ENCODE measurements at regions not wholly inside any gene's neighbourhood (a gene's known extent, or its start where the extent isn't known, plus 50 kb on each side); places are given as distances from the start of the nearest gene placed in this dataset.

GRCh38 chr10:90126256-90126595 is 424.8 kb downstream of the KIF20B start:
- DNase-seq, result peak; percentile 73

GRCh38 chr10:90130321-90131086 is 429.1 kb downstream of the KIF20B start:
- DNase-seq, result no peak

- DNase-seq, result no peak
Measured at GRCh38 chr10:90133606-90134005, 432.2 kb downstream of the KIF20B start.

DNA sequence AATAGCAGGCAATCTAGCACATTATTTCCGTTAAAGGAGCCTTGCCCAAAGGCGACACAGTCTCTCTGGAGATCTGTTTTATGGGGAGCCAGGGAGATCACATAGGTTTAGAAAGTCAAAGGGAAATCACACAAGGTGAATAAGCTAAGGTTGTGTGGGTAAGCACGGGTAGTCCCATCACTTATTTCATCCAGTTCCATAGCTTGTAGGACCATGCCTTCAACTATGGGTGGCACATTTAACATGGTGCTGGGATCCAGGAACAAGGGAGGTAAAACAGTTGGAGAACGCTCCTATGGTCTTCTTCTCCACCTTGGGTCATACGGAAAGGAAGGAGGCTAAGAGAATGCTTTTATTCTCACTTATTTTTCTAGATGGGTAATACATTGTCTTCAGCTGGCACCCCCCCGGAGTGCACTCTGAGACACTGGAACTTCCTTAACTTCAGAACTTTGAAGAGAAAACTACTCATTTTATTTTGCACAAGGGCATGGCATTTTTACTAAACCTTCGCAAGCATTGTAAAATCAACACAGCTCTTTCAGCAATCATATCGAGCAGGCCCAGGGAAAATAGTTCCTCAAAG is 435.4 kb downstream of the KIF20B start:
- DNase-seq, result no peak

GRCh38 chr10:90138844-90139243 is 437.5 kb downstream of the KIF20B start:
- DNase-seq, result no peak

GRCh38 chr10:90141791-90142190 is 440.4 kb downstream of the KIF20B start:
- DNase-seq, result no peak

- DNase-seq, result no peak
Measured at GRCh38 chr10:90143937-90144336, 442.5 kb downstream of the KIF20B start.

- peak; percentile 4 for DNase-seq
Measured at GRCh38 chr10:90148116-90148855, 446.9 kb downstream of the KIF20B start.

- no peak for DNase-seq
Measured at GRCh38 chr10:90149563-90149962, 448.2 kb downstream of the KIF20B start.

DNA sequence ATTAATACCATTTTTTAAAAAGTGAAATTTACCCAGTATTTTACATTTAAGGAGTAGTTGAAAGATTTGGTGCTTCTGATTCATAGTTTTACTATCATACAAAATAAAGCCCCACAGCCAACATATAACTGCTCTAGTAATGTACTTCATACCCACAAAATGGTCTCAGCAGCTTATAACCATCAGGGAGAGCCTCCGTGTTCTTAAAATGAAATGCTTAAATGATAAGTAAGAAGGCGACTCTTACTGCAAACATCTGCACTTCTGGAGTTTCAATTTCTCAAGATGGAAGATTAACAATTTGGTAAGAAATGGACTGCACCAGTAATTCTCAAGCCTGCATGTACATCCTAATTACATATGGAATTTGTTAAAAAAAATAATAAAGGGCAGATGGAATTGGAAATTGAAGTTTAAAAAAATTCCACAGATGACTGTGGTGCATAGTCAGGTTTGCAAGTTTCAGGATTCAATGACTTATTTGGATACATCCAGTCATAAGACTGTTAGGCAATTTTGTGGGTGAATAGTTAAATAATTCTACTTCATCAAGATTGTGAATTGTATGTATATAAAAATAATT is 461.0 kb downstream of the KIF20B start:
- no peak for DNase-seq

DNA sequence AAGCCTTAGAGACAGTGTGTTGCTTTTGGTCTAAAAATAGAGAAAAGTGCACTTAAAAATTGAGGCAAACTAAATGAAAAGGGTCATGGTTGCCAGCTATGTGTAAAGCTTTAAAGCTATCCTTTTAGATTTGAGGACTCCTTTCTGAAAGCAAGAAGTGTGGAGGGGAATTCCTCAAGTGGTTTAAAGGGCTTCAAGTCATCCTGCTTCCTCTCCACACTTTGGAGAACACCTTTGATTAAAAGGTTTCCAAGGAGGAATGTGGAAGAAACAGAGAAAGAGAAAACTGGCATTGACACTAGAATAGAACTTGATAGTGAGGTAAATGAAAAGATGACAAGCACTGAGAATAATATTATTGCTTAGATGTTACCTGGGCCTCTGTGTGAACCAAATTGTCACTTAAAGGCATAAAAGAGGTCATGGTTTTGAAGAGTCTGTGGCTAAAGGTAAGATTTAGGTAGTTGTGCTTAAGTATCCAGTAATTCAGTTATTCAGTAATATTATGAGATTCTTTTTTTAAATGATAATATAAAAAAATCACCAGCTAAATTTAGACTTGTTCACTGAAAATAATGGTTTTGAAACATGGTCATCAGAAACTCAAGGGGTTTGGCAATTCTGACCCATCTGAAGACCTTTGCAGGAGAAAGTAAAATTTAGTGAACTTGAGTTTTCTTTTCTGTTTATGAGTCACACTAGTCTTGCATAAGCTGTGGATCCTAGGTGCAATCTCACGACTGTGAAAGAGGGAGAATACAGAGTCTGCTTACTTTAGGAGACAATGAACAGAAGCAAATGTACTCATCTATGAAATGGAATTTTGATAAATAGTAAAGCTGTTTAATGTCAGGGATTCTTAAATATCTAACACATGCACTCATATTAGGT is 466.0 kb downstream of the KIF20B start:
- no peak for DNase-seq

- no peak for DNase-seq
Measured at GRCh38 chr10:90168244-90168643, 466.9 kb downstream of the KIF20B start.

GRCh38 chr10:90171014-90171722 is 469.8 kb downstream of the KIF20B start:
- DNase-seq, result no peak

GRCh38 chr10:90174531-90174930 is 473.1 kb downstream of the KIF20B start:
- DNase-seq, result no peak

GRCh38 chr10:90175161-90175681 is 473.8 kb downstream of the KIF20B start:
- DNase-seq, result peak; percentile 98

- no peak for DNase-seq
Measured at GRCh38 chr10:90179696-90180407, 478.5 kb downstream of the KIF20B start.

- DNase-seq, result peak; percentile 45
Measured at GRCh38 chr10:90180886-90181691, 479.7 kb downstream of the KIF20B start.

DNA sequence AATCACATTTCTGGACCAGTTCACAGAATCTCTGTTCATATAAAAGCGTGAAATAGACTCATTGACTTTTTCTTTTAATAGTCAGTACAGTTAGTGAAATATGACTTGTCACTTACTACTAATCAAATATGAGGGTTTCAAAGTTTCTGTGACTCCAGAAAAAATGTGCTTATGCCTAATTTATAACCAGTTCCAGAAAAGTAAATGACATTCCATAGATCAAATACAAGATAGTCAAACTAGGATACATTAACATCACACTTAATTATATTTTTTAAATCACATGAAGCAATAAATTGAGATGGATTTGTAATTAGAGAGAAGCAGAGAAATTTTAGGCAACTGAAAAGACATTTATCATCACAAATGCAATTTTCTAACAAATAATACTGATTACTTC is 491.4 kb downstream of the KIF20B start:
- no peak for DNase-seq

- no peak for DNase-seq
Measured at GRCh38 chr10:90193240-90193985, 492.0 kb downstream of the KIF20B start.

Measured in NCI-H446 treated with DMSO at 0.1 percent for 48 hours (cell line).